HCT116 (cell line): ENCODE measurements at regions not wholly inside any gene's neighbourhood (a gene's known extent, or its start where the extent isn't known, plus 50 kb on each side); places are given as distances from the start of the nearest gene placed in this dataset.

Experiments used
- ATAC-seq: fragments of 200-7000 bp; cut with Tn5 transposase; 2 replicates; pipeline ENCODE4 v1.9.1; 2020; ENCODE audit warnings: mild to moderate bottlenecking, moderate library complexity
- BruUV-seq: library from RNA; stranded (reverse); fragments of 400-500 nt; replicated peaks from 2 replicates; lab custom pipeline; 2021; lab: Mats Ljungman, UMichigan
- CTCF ChIA-PET: fragments of 300-600 bp; sonication (Branson Sonifier 250); formaldehyde crosslinking; loops from one replicate; lab custom pipeline; 2021; ENCODE audit warnings: antibody characterized with exemption; lab: Charles Lee
- POLR2A ChIA-PET: fragments of 300-600, 350-600 bp; sonication (Branson Sonifier 250); formaldehyde crosslinking; loops from one replicate; lab custom pipeline; 2021; ENCODE audit warnings: antibody characterized with exemption; lab: Charles Lee
- RAD21 ChIA-PET, 2 experiments: fragments of 300-600 bp; sonication (Branson Sonifier 250); formaldehyde crosslinking; loops; one replicate each; lab custom pipeline; 2023; ENCODE audit warnings: low total read pairs in 2 of 2; ENCODE audit not compliant: uncharacterized antibody in 2 of 2, unreplicated experiment in 2 of 2, low non-redundant PET in 1 of 2; lab: Charles Lee
- DNase-seq: peaks from one replicate; pipeline ENCODE4 v3.0.0-alpha.2; 2010; ENCODE audit warnings: low read depth, low spot score
- H2AFZ ChIP-seq: fragments of 200-600 bp; shearing (Covaris generic), sonication (generic); 2 replicates; pipeline ENCODE4 v1.6.1; 2017; ENCODE audit warnings: low read depth, mixed run types, mixed read lengths, antibody characterized with exemption, low read length; ENCODE audit not compliant: poor library complexity, severe bottlenecking
- H3K27ac ChIP-seq: 2 replicates; pipeline ENCODE4 v1.5.1; 2012; ENCODE audit warnings: low read depth, low read length
- H3K27me3 ChIP-seq: fragments of 200-600 bp; sonication (generic); 2 replicates; pipeline ENCODE4 v1.6.1; 2016; ENCODE audit warnings: mixed run types, low read length, mixed read lengths; ENCODE audit not compliant: insufficient read depth
- H3K36me3 ChIP-seq, 2 experiments: fragments of 200-500 bp in 1 of 2; fragments of 200-600 bp in 1 of 2; sonication (Bioruptor generic) in 1 of 2; sonication (generic) in 1 of 2; 2 replicates each; pipeline versions ENCODE4 v1.5.1 to v1.6.1; 2014 to 2016; ENCODE audit warnings: low read length in 2 of 2, inconsistent platforms in 1 of 2, mixed read lengths in 1 of 2, mixed run types in 1 of 2; ENCODE audit not compliant: insufficient read depth in 2 of 2, control insufficient read depth in 1 of 2
- H3K4me1 ChIP-seq, 2 experiments: fragments of 200-600 bp in 1 of 2; sonication (generic) in 1 of 2; 2 replicates each; pipeline versions ENCODE4 v1.5.1 to v1.6.1; 2012 to 2017; ENCODE audit warnings: low read length in 2 of 2, inconsistent platforms in 1 of 2, mild to moderate bottlenecking in 1 of 2, mixed read lengths in 1 of 2, mixed run types in 1 of 2, moderate library complexity in 1 of 2; ENCODE audit not compliant: insufficient read depth in 2 of 2, control insufficient read depth in 1 of 2
- H3K4me2 ChIP-seq: fragments of 200-600 bp; sonication (generic); 2 replicates; pipeline ENCODE4 v1.6.1; 2017; ENCODE audit warnings: mixed run types, low read length, mixed read lengths
- H3K4me3 ChIP-seq, 2 experiments: fragments of 200-600 bp in 1 of 2; sonication (generic) in 1 of 2; replicated peaks in 1 of 2; 2 replicates each; pipeline ENCODE4 v1.5.1; 2011 to 2016; ENCODE audit warnings: low read length in 2 of 2, control low read depth in 1 of 2, low read depth in 1 of 2, mild to moderate bottlenecking in 1 of 2, mixed read lengths in 1 of 2, mixed run types in 1 of 2
- H3K79me2 ChIP-seq: fragments of 200-600 bp; sonication (generic); 2 replicates; pipeline ENCODE4 v1.6.1; 2017; ENCODE audit warnings: mild to moderate bottlenecking, mixed run types, low read length, moderate library complexity, mixed read lengths; ENCODE audit not compliant: insufficient read depth
- H3K9ac ChIP-seq: fragments of 200-600 bp; sonication (generic); 2 replicates; pipeline ENCODE4 v1.6.1; 2016; ENCODE audit warnings: low read length, mixed read lengths
- H3K9me2 ChIP-seq: fragments of 200-600 bp; sonication (generic), shearing (Covaris generic); 2 replicates; pipeline ENCODE4 v1.6.1; 2017; ENCODE audit warnings: mixed run types, mild to moderate bottlenecking, moderate library complexity; ENCODE audit not compliant: insufficient read depth
- H3K9me3 ChIP-seq, 2 experiments: fragments of 200-500 bp in 1 of 2; fragments of 200-600 bp in 1 of 2; sonication (Bioruptor generic) in 1 of 2; sonication (generic) in 1 of 2; 2 replicates each; pipeline ENCODE4 v1.6.1; 2014 to 2017; ENCODE audit warnings: low read length in 2 of 2, mixed read lengths in 2 of 2, inconsistent platforms in 1 of 2, low read depth in 1 of 2, mild to moderate bottlenecking in 1 of 2, mixed run types in 1 of 2, moderate library complexity in 1 of 2; ENCODE audit not compliant: control insufficient read depth in 1 of 2, insufficient read depth in 1 of 2
- H4K20me1 ChIP-seq: fragments of 200-600 bp; sonication (generic), shearing (Covaris generic); 2 replicates; pipeline ENCODE4 v1.6.1; 2017; ENCODE audit warnings: mixed run types, mild to moderate bottlenecking, moderate library complexity; ENCODE audit not compliant: insufficient read depth
- CBX3 ChIP-seq: IDR thresholded peaks from 2 replicates; pipeline ENCODE4 v1.6.1; 2012; ENCODE audit warnings: low read depth
- CEBPB ChIP-seq: IDR thresholded peaks from 2 replicates; pipeline ENCODE4 v1.6.1; 2012; ENCODE audit warnings: low read depth
- ELF1 ChIP-seq: IDR thresholded peaks from 2 replicates; pipeline ENCODE4 v1.6.1; 2012; ENCODE audit warnings: low read depth, borderline replicate concordance
- EZH2 ChIP-seq: fragments of 200-600 bp; sonication (generic); IDR thresholded peaks from 2 replicates; pipeline ENCODE4 v1.6.1; 2017; ENCODE audit warnings: antibody characterized with exemption, mixed run types
- FOSL1 ChIP-seq: IDR thresholded peaks from 2 replicates; pipeline ENCODE4 v1.6.1; 2012; ENCODE audit warnings: low read depth
- MAX ChIP-seq: IDR thresholded peaks from 2 replicates; pipeline ENCODE4 v1.6.1; 2012
- POLR2A ChIP-seq: IDR thresholded peaks from 2 replicates; pipeline ENCODE4 v1.7.0; 2011; ENCODE audit warnings: borderline replicate concordance; ENCODE audit not compliant: insufficient read depth, insufficient read length; ENCODE audit errors: extremely low read depth
- RAD21 ChIP-seq: IDR thresholded peaks from 2 replicates; pipeline ENCODE4 v1.6.1; 2012; ENCODE audit warnings: low read depth, mild to moderate bottlenecking
- SP1 ChIP-seq: IDR thresholded peaks from 2 replicates; pipeline ENCODE4 v1.6.1; 2012; ENCODE audit warnings: low read depth
- SRF ChIP-seq: IDR thresholded peaks from 2 replicates; pipeline ENCODE4 v1.6.1; 2012; ENCODE audit warnings: low read depth
- TCF7L2 ChIP-seq: IDR thresholded peaks from 2 replicates; pipeline ENCODE4 v1.7.0; 2011; ENCODE audit warnings: borderline replicate concordance, inconsistent platforms; ENCODE audit not compliant: insufficient read depth, insufficient read length; ENCODE audit errors: extremely low read depth
- ZFX ChIP-seq: fragments of 450-650 bp; IDR thresholded peaks from 2 replicates; pipeline ENCODE4 v1.6.1; 2017
- intact Hi-C: fragments of 100-400 bp; cut with micrococcal nuclease; formaldehyde crosslinking; loops from 2 replicates; pipeline ENCODE4 v1.10.0; 2022
- TF ChIP-seq, protein P1 (sequence below): IDR thresholded peaks from 2 replicates; pipeline ENCODE4 v1.6.1; 2012
- TF ChIP-seq, protein P2 (sequence below): IDR thresholded peaks from 2 replicates; pipeline ENCODE4 v1.6.1; 2012; ENCODE audit warnings: low read depth
- TF ChIP-seq, protein P3 (sequence below): IDR thresholded peaks from 2 replicates; pipeline ENCODE4 v1.6.1; 2011; ENCODE audit warnings: mild to moderate bottlenecking, low read length, moderate library complexity; ENCODE audit not compliant: insufficient replicate concordance; ENCODE audit errors: extremely low read depth

DNA sequence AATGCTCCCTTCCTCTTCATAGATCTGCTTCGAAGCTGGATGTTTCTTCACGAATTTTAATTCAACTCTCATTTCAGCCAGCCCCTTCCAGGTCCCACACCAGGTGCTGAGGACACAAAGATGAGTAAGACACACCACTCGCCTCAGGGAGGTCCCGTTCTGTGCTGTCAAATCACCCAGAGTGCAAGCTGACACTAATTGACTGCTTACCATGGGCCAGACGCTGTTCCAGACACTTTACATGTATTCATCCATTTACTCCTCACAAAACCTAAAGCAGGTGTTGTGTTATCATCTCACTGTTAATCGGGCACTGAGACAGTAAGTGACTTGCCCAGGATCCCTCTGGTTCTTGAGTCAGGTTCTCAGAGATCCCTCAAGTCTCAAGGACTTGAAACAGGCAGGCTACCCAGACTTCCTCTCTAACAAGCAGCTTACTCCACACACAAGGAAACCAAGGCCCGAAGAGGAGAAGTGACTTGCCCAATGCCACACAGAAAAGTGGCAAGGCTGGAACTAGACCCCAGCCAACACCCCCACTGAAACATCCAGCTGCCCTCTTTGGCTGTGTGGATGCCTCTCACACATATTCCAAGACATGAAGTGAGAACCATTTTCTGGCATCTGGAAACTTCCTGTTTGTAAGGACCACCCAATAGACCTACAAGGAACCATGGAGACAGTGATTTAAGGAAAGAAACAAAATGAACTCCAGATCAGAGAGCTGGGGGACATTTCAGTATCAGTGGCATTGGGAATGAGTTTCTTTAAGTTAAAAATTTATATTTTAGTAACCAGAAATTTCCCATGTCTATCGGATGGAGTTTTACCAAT, 174.5 kb downstream of the CDC5L start:
- Histone ChIP-seq H3K9ac (no peak overlapping the region), H3K27ac (no peak overlapping the region), H3K9me2 (no peaks in the 10 kb centered on the region), H3K4me3 (no peak overlapping the region), H4K20me1 (no peaks in the 10 kb centered on the region), H3K4me1 (peaks cover 0 to 8% of the 10 kb centered on the region in 2 experiments; a peak in 1 of 4 replicates), H3K36me3 (no peaks in the 10 kb centered on the region), H3K9me3 (no peaks in the 10 kb centered on the region), H3K79me2 (no peaks in the 10 kb centered on the region), H3K4me2 (no peak overlapping the region), H2AFZ (no peak overlapping the region), H3K27me3 (no peaks in the 10 kb centered on the region)
- BruUV-seq = no TSS peak
- CTCF ChIA-PET = no interaction called here
- TF ChIP-seq POLR2A (no peak), MAX (no peak), ZFX (no peak), FOSL1 (no peak), SRF (no peak), ELF1 (no peak), CEBPB (no peak), EZH2 (no peak), SP1 (no peak), CBX3 (no peak), TCF7L2 (no peak), RAD21 (no peak)
- TF ChIP-seq, protein P1, sequence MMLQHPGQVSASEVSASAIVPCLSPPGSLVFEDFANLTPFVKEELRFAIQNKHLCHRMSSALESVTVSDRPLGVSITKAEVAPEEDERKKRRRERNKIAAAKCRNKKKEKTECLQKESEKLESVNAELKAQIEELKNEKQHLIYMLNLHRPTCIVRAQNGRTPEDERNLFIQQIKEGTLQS = no peak
- TF ChIP-seq, protein P2, sequence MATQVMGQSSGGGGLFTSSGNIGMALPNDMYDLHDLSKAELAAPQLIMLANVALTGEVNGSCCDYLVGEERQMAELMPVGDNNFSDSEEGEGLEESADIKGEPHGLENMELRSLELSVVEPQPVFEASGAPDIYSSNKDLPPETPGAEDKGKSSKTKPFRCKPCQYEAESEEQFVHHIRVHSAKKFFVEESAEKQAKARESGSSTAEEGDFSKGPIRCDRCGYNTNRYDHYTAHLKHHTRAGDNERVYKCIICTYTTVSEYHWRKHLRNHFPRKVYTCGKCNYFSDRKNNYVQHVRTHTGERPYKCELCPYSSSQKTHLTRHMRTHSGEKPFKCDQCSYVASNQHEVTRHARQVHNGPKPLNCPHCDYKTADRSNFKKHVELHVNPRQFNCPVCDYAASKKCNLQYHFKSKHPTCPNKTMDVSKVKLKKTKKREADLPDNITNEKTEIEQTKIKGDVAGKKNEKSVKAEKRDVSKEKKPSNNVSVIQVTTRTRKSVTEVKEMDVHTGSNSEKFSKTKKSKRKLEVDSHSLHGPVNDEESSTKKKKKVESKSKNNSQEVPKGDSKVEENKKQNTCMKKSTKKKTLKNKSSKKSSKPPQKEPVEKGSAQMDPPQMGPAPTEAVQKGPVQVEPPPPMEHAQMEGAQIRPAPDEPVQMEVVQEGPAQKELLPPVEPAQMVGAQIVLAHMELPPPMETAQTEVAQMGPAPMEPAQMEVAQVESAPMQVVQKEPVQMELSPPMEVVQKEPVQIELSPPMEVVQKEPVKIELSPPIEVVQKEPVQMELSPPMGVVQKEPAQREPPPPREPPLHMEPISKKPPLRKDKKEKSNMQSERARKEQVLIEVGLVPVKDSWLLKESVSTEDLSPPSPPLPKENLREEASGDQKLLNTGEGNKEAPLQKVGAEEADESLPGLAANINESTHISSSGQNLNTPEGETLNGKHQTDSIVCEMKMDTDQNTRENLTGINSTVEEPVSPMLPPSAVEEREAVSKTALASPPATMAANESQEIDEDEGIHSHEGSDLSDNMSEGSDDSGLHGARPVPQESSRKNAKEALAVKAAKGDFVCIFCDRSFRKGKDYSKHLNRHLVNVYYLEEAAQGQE = no peak
- TF ChIP-seq, protein P3, sequence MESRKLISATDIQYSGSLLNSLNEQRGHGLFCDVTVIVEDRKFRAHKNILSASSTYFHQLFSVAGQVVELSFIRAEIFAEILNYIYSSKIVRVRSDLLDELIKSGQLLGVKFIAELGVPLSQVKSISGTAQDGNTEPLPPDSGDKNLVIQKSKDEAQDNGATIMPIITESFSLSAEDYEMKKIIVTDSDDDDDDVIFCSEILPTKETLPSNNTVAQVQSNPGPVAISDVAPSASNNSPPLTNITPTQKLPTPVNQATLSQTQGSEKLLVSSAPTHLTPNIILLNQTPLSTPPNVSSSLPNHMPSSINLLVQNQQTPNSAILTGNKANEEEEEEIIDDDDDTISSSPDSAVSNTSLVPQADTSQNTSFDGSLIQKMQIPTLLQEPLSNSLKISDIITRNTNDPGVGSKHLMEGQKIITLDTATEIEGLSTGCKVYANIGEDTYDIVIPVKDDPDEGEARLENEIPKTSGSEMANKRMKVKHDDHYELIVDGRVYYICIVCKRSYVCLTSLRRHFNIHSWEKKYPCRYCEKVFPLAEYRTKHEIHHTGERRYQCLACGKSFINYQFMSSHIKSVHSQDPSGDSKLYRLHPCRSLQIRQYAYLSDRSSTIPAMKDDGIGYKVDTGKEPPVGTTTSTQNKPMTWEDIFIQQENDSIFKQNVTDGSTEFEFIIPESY = no peak
- POLR2A ChIA-PET = no interaction called here
- ATAC-seq = no peak
- RAD21 ChIA-PET = no interaction called here
- intact Hi-C loops = no loop called here
- no peak for DNase-seq
